HL-60/S4 treated with retinoic acid at 250 ng/mL for 4 days and 3 days (cell line): ENCODE measurements at regions not wholly inside any gene's neighbourhood (a gene's known extent, or its start where the extent isn't known, plus 50 kb on each side); places are given as distances from the start of the nearest gene placed in this dataset.
"Not testable (repeated sequence)": the region's sequence is repeated elsewhere in the genome, so short reads cannot be mapped to it uniquely, and the experiment has no call there.

ENCODE experiments used
- in situ Hi-C: fragments of 300-500 bp; cut with MboI; formaldehyde crosslinking; loops from 2 replicates; pipeline ENCODE4 v1.7.0; 2022; ENCODE audit warnings: low sequenced_read_pairs

DNA sequence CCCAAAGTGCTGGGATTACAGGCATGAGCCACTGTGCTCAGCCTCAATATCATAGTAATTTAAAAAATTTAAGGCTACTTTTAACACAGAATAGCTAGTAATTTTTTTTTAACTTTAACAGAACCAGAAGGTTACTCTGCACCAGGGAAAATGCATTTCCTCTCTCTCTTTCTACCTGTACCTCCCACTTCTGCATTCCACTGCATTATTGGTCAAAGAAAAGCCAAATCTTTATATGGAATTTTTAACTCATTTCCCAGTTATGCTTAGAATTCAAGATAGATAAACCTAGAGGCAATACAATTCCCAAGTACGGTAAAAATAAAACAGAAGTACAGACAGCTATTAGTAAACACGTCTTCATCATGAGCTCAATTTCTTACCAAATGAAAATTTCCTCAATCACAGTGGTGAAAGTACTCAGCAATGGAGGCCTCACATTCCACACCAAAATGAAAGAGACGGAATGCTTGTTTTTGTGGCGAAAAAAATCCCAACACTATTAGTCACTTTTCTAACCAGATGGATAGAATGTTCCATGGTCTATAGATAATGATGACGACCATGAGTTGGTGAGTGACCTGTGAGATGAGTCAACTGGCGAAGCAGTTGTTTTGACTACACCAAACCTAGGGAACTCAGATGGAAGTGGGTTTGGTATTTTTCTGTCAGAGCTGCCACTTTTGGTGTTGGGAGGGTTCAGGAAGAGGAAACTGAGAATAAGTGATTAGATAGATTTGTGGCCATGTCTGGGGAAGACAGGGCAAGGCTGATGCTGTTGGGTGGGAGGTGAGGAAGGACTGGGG, 104.7 kb upstream of the SGK1 start:
- in situ Hi-C loops = no loop called here

GRCh38 chr6:134421501-134421900, 103.6 kb upstream of the SGK1 start:
- in situ Hi-C loops = no loop called here

- in situ Hi-C loops = no loop called here
These were observed 102.8 kb upstream of the SGK1 start for GRCh38 chr6:134420614-134421181.

DNA sequence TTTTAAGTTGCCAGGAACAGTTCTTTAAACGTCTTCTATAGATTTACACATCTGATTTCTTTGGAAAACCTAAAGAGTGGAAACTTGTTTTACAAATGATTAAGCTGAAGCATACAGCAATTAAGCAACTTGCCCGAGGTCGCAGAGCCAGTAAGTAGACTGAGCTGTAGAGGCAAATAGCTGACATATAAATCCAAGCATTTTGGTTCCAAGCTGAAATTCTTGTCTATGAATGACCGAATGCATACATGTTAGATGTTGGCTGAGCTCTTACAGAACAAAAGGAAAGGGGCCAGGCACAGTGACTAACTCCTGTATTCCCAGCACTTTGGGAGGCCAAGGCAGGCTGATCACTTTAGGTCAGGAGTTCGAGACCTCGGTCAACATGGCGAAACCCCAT, 101.8 kb upstream of the SGK1 start:
- in situ Hi-C loops = no loop called here

DNA sequence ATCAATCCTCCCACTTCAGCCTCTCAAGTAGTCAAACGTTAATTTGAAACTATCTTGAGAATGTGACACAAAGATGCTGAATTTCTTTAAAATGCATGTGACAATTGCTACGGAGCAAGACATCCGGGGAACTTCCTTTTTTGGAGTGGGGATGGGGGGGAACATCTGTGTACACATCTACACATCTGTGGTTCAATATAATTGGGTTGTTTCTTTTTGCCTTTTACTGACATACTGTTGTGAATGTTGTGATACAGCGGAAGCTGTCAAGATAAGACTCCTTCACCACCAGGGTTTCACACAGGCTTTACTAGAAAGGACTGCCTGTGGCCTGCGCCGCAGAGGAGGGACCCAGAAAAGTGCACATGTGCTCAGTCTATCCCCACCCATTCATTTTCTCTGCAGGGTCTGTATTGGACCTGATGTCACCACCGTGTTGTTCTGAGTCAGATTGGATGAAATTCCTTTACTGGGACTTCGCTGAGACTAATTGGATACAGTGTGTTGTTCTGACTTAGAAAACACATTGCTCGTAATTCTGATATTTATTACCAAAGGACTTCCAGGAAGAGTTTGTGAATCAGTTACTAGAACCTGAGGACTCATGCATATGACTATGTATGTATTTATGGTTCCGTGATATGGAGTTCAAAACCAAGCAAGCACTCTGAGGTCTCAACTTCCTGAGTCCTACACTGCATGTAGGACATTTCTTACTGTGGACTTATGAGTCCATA, 98.7 kb upstream of the SGK1 start:
- in situ Hi-C loops = no loop called here

GRCh38 chr6:134415656-134416055, 97.7 kb upstream of the SGK1 start:
- in situ Hi-C loops = no loop called here

DNA sequence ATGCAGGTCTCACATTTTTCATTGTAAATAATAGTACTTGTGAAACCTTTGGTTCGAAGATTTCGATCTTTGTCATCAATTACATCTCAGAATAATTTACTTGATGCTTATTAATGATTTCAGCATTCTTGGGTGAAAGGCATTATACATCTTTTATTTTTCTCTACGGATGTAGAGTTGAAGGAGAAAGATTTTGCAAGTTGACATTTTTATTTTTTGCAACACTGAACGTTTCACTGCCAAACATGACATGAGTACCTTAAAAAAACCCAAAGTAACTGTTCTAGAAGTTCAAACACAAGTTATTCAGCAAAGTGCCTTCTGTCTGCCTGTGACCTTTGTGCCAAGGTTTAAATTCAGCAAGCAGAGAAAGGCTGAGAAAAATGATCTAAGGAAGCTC, 97.3 kb upstream of the SGK1 start:
- in situ Hi-C loops = no loop called here

- in situ Hi-C loops = no loop called here
These were observed 96.9 kb upstream of the SGK1 start for GRCh38 chr6:134414793-134415192.

GRCh38 chr6:134413241-134413643, 95.3 kb upstream of the SGK1 start:
- in situ Hi-C loops = no loop called here

DNA sequence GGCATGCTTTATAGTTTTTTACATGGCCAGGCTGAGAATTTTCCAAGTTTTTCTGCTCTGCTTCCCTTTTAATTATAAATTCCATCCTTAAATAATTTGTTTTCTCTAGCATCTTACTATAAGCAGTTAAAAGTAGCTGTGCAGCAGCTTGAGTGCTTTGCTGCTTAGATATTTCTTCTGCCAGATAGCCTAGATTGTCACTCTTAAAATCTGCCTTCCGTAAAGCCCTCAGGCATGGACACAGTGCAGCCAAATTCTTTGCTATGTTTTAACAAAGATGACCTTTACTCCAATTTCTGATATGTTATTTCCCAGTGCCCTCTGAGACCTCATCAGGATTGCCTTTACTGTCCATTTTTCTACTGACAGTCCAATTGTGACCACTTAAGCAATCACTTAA, 92.6 kb upstream of the SGK1 start:
- in situ Hi-C loops = no loop called here

- in situ Hi-C loops = no loop called here
These were observed 89.9 kb upstream of the SGK1 start for GRCh38 chr6:134407791-134408190.

GRCh38 chr6:134406311-134406710, 88.4 kb upstream of the SGK1 start:
- in situ Hi-C loops = no loop called here

DNA sequence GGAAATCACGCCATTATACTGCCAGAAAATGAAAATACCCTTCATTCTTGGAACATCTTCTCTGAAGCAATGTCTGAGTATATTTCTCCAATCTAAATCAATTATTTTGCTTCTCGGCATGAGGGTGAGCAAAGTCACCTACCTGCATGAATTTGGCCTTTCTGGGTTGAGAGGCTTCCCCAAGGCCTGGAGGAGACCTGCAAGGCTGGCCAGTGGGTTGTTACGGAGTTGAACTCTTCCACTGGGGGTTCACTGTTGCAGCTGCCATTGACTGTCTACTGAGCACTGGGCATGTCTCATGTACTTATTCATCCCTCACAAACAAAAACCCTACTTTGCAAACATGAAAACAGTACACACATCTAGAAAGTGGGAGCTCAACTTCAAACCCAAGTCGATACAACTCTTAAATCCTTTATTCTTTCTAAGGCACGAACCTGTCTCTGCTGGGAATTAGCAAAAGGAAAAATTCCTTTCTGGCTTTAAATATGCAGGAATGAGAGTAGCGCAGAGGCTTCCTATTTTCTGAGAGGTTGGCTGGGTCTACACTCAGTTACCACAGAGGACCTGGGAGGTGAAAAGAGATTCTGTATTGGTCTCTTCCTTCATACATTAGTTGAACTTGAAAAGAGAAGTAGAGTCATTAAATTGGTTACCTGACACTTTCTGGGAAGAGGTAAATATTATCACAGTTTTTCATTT, 87.6 kb upstream of the SGK1 start:
- in situ Hi-C loops = no loop called here

GRCh38 chr6:134403312-134403711, 85.4 kb upstream of the SGK1 start:
- in situ Hi-C loops = not testable (repeated sequence)

- in situ Hi-C loops = no loop called here
These were observed 84.6 kb upstream of the SGK1 start for GRCh38 chr6:134402372-134402984.

- in situ Hi-C loops = no loop called here
These were observed 83.0 kb upstream of the SGK1 start for GRCh38 chr6:134400941-134401340.

GRCh38 chr6:134398453-134398852, 80.5 kb upstream of the SGK1 start:
- in situ Hi-C loops = no loop called here

- in situ Hi-C loops = no loop called here
These were observed 79.8 kb upstream of the SGK1 start for GRCh38 chr6:134397676-134398075.

- in situ Hi-C loops = no loop called here
These were observed 77.0 kb upstream of the SGK1 start for GRCh38 chr6:134394905-134395304.

- in situ Hi-C loops = no loop called here
These were observed 76.3 kb upstream of the SGK1 start for GRCh38 chr6:134394208-134394607.

DNA sequence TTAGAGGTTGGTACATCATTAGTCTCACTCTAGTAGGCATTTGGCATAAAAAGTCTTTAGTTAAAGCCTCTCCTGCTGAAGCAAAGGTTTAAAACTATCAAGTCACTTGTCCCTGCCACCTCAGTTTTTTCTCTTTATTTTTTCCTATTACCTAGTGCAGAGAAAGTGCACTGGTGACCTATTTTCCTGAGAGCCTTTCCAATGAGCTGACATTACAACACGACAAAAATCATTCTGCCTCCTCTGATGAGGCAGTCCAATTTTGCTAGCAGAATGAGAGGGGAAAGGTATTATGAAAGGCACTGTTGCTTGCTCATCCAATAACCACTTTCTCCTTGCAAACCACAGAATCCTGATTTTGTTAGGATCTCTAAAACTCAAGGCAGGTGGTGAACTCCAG, 73.3 kb upstream of the SGK1 start:
- in situ Hi-C loops = no loop called here
